HEK293T (cell line): ENCODE measurements at regions not wholly inside any gene's neighbourhood (a gene's known extent, or its start where the extent isn't known, plus 50 kb on each side); places are given as distances from the start of the nearest gene placed in this dataset.
"Not testable (repeated sequence)": the region's sequence is repeated elsewhere in the genome, so short reads cannot be mapped to it uniquely, and the experiment has no call there.

Experiments used
- CTCF ChIA-PET: fragments of 350-600 bp; formaldehyde crosslinking; extraction: SDS; loops from one replicate; lab custom pipeline; 2021; ENCODE audit warnings: antibody characterized with exemption, inconsistent platforms; lab: Yijun Ruan, JAX
- POLR2A ChIA-PET: fragments of 350-600 bp; formaldehyde crosslinking; extraction: SDS; loops from one replicate; lab custom pipeline; 2020; ENCODE audit warnings: antibody characterized with exemption, inconsistent platforms; lab: Yijun Ruan, JAX
- DNase-seq: peaks from one replicate; pipeline ENCODE4 v3.0.0; 2012; ENCODE audit warnings: mixed read lengths; ENCODE audit errors: extremely low spot score
- ARNT ChIP-seq: fragments of 450-650 bp; IDR thresholded peaks from 2 replicates; pipeline ENCODE4 v1.6.1; 2017; ENCODE audit warnings: mild to moderate bottlenecking
- BHLHE40 ChIP-seq: fragments of 450-650 bp; IDR thresholded peaks from 2 replicates; pipeline ENCODE4 v1.6.1; 2016; ENCODE audit warnings: mild to moderate bottlenecking, moderate library complexity, borderline replicate concordance
- CTBP1 ChIP-seq: fragments of 450-650 bp; IDR thresholded peaks from 2 replicates; pipeline ENCODE4 v1.6.1; 2016; ENCODE audit warnings: borderline replicate concordance
- ELF4 ChIP-seq: fragments of 450-650 bp; IDR thresholded peaks from 2 replicates; pipeline ENCODE4 v1.6.1; 2017; ENCODE audit warnings: antibody characterized with exemption
- FOXA1 ChIP-seq: fragments of 450-650 bp; IDR thresholded peaks from 2 replicates; pipeline ENCODE4 v1.6.1; 2016; ENCODE audit warnings: mild to moderate bottlenecking
- FOXK2 ChIP-seq: fragments of 450-650 bp; IDR thresholded peaks from 2 replicates; pipeline ENCODE4 v1.6.1; 2016; ENCODE audit warnings: mild to moderate bottlenecking
- FOXM1 ChIP-seq: fragments of 450-650 bp; IDR thresholded peaks from 2 replicates; pipeline ENCODE4 v1.6.1; 2017; ENCODE audit warnings: mild to moderate bottlenecking, borderline replicate concordance
- HDGF ChIP-seq: fragments of 450-650 bp; IDR thresholded peaks from 2 replicates; pipeline ENCODE4 v1.6.1; 2017; ENCODE audit warnings: antibody characterized with exemption, borderline replicate concordance
- L3MBTL2 ChIP-seq: fragments of 450-650 bp; conservative IDR thresholded peaks from 2 replicates; pipeline ENCODE4 v1.6.1; 2016; ENCODE audit warnings: mild to moderate bottlenecking
- LEF1 ChIP-seq: fragments of 450-650 bp; IDR thresholded peaks from 2 replicates; pipeline ENCODE4 v1.6.1; 2017; ENCODE audit warnings: mild to moderate bottlenecking, borderline replicate concordance
- NFRKB ChIP-seq: fragments of 450-650 bp; IDR thresholded peaks from 2 replicates; pipeline ENCODE4 v1.6.1; 2016; ENCODE audit warnings: mild to moderate bottlenecking, moderate library complexity
- PKNOX1 ChIP-seq: fragments of 450-650 bp; IDR thresholded peaks from 2 replicates; pipeline ENCODE4 v1.6.1; 2016
- SP1 ChIP-seq: fragments of 450-650 bp; IDR thresholded peaks from 2 replicates; pipeline ENCODE4 v1.6.1; 2017
- SUZ12 ChIP-seq: fragments of 450-650 bp; IDR thresholded peaks from 2 replicates; pipeline ENCODE4 v1.6.1; 2016; ENCODE audit warnings: mild to moderate bottlenecking
- TARDBP ChIP-seq: fragments of 450-650 bp; IDR thresholded peaks from 2 replicates; pipeline ENCODE4 v1.6.1; 2016
- ZNF384 ChIP-seq: fragments of 450-650 bp; IDR thresholded peaks from 2 replicates; pipeline ENCODE4 v1.6.1; 2016

- TF ChIP-seq BHLHE40 (no peak), CTBP1 (no peak), HDGF (no peak), FOXK2 (no peak), SP1 (no peak)
- no peak for DNase-seq
- ChIA-PET CTCF (no interaction called here), POLR2A (no interaction called here)
Measured at GRCh38 chr6:19892260-19892659, 55.1 kb downstream of the ID4 start.

GRCh38 chr6:19895866-19896692 is 58.9 kb downstream of the ID4 start:
- POLR2A ChIA-PET = no interaction called here

GRCh38 chr6:19896693-19897010 is 59.5 kb downstream of the ID4 start:
- TF ChIP-seq L3MBTL2 (no peak), LEF1 (no peak), ZNF384 (no peak), FOXA1 (no peak), HDGF (no peak), FOXK2 (no peak), PKNOX1 (no peak), SP1 (no peak), ARNT (no peak), SUZ12 (no peak), BHLHE40 (no peak)
- POLR2A ChIA-PET = no interaction called here
- DNase-seq = no peak
- CTCF ChIA-PET = no interaction called here

More at GRCh38 chr6:19895866-19896692, 58.9 kb downstream of the ID4 start:
- TF ChIP-seq FOXK2 = no peak
- TF ChIP-seq ELF4 = no peak
- no peak for TF ChIP-seq FOXA1
- TF ChIP-seq ARNT = no peak
- no peak for TF ChIP-seq L3MBTL2
- no peak for DNase-seq
- CTCF ChIA-PET = no interaction called here

- POLR2A ChIA-PET = no interaction called here
- CTCF ChIA-PET = no interaction called here
Measured at GRCh38 chr6:19898141-19898740, 61.1 kb downstream of the ID4 start.

GRCh38 chr6:19902201-19902600 is 65.0 kb downstream of the ID4 start:
- DNase-seq = no peak
- POLR2A ChIA-PET = no interaction called here
- CTCF ChIA-PET = no interaction called here
- TF ChIP-seq ARNT (no peak), ELF4 (no peak), FOXK2 (no peak), SP1 (no peak), ZNF384 (no peak), FOXM1 (no peak), LEF1 (no peak), FOXA1 (no peak), TARDBP (no peak), NFRKB (no peak), PKNOX1 (no peak), BHLHE40 (no peak), HDGF (no peak), L3MBTL2 (no peak), SUZ12 (no peak), CTBP1 (no peak)

More at GRCh38 chr6:19898141-19898740, 61.1 kb downstream of the ID4 start:
- TF ChIP-seq ZNF384 = no peak
- TF ChIP-seq LEF1 = no peak
- TF ChIP-seq FOXK2 = no peak
- TF ChIP-seq HDGF = no peak
- TF ChIP-seq ARNT = no peak
- TF ChIP-seq SUZ12 = no peak
- TF ChIP-seq NFRKB = no peak
- DNase-seq = no peak

- DNase-seq, POLR2A ChIA-PET, CTCF ChIA-PET: not testable (repeated sequence)
Measured at GRCh38 chr6:19904408-19904807, 67.2 kb downstream of the ID4 start.

GRCh38 chr6:19905584-19905983 is 68.4 kb downstream of the ID4 start:
- ChIA-PET CTCF (no interaction called here), POLR2A (no interaction called here)
- TF ChIP-seq ZNF384 (no peak), FOXK2 (no peak), ARNT (no peak), LEF1 (no peak), SUZ12 (no peak), NFRKB (no peak), TARDBP (no peak), FOXA1 (no peak), CTBP1 (no peak)
- DNase-seq = no peak
